Esophagus muscularis mucosa (tissue), 3 donors: ENCODE measurements at regions not wholly inside any gene's neighbourhood (a gene's known extent, or its start where the extent isn't known, plus 50 kb on each side); places are given as distances from the start of the nearest gene placed in this dataset.

Experiments
- EP300 ChIP-seq: sonication (generic); formaldehyde crosslinking; IDR thresholded peaks from one replicate; pipeline ENCODE4 v1.6.1; 2017; ENCODE audit warnings: antibody characterized with exemption
- POLR2AphosphoS5 ChIP-seq, 2 donors: sonication (generic); formaldehyde crosslinking; IDR thresholded peaks; one replicate each; pipeline ENCODE4 v1.6.1; 2017; ENCODE audit warnings: antibody characterized with exemption in 2 of 2

GRCh38 chr1:99176753-99177152 lies 87.5 kb upstream of the PLPPR4 start:
- no peak for TF ChIP-seq POLR2AphosphoS5 (IDR thresholded peaks at IDR 0.05)
- TF ChIP-seq EP300: no peak
